Endothelial cell of umbilical vein (primary cell): ENCODE measurements at regions not wholly inside any gene's neighbourhood (a gene's known extent, or its start where the extent isn't known, plus 50 kb on each side); places are given as distances from the start of the nearest gene placed in this dataset.
"Not testable (repeated sequence)": the region's sequence is repeated elsewhere in the genome, so short reads cannot be mapped to it uniquely, and the experiment has no call there.

ENCODE experiments used
- BruUV-seq: library from RNA; stranded (reverse); fragments of 400-500 nt; replicated peaks from 2 replicates; lab custom pipeline; 2021; lab: Mats Ljungman, UMichigan
- CTCF ChIA-PET: fragments of 300-600, 350-600 bp; sonication (Branson Sonifier 250); formaldehyde crosslinking; loops from one replicate; lab custom pipeline; 2021; ENCODE audit warnings: antibody characterized with exemption, inconsistent platforms; lab: Charles Lee
- POLR2A ChIA-PET: fragments of 300-600, 350-600 bp; sonication (Branson Sonifier 250); formaldehyde crosslinking; loops from one replicate; lab custom pipeline; 2021; ENCODE audit warnings: antibody characterized with exemption, inconsistent platforms; lab: Charles Lee
- DNase-seq: peaks from one replicate; pipeline ENCODE4 v3.0.0-alpha.2; 2011; ENCODE audit warnings: low read depth, low spot score
- FAIRE-seq: peaks from 2 replicates; lab custom pipeline; 2011; peaks lifted over from hg19 to GRCh38; lab: Jason Lieb, UNC
- H2AFZ ChIP-seq: 2 replicates; pipeline ENCODE4 v1.6.0; 2012; ENCODE audit warnings: low read depth, low read length, control low read depth, inconsistent platforms
- H3K27ac ChIP-seq: 2 replicates; pipeline ENCODE4 v1.5.1; 2011; ENCODE audit warnings: low read depth, mild to moderate bottlenecking, control low read depth, low read length, moderate library complexity; ENCODE audit not compliant: insufficient read depth
- H3K27me3 ChIP-seq, 2 experiments: 2 replicates each; pipeline versions ENCODE4 v1.6.0 to v1.6.1; 2011; ENCODE audit warnings: low read length in 2 of 2, mixed read lengths in 1 of 2; ENCODE audit not compliant: control insufficient read depth in 2 of 2, insufficient read depth in 2 of 2
- H3K36me3 ChIP-seq, 2 experiments: 2 replicates in 1 of 2; 3 replicates in 1 of 2; pipeline ENCODE4 v1.5.1; 2011; ENCODE audit warnings: low read length in 2 of 2, mild to moderate bottlenecking in 1 of 2, moderate library complexity in 1 of 2; ENCODE audit not compliant: control insufficient read depth in 2 of 2, insufficient read depth in 2 of 2; ENCODE audit errors: extremely low read depth in 1 of 2
- H3K4me1 ChIP-seq: 3 replicates; pipeline ENCODE4 v1.5.1; 2011; ENCODE audit warnings: mild to moderate bottlenecking, low read length; ENCODE audit not compliant: control insufficient read depth, insufficient read depth; ENCODE audit errors: extremely low read depth
- H3K4me2 ChIP-seq: 2 replicates; pipeline ENCODE4 v1.6.1; 2011; ENCODE audit warnings: low read length, control low read depth, mixed read lengths; ENCODE audit not compliant: insufficient read depth
- H3K4me3 ChIP-seq, 3 experiments: fragments of 200-600 bp in 1 of 3; sonication (generic), shearing (Covaris generic) in 1 of 3; replicated peaks in 1 of 3; 2 replicates each; pipeline ENCODE4 v1.5.1; 2011 to 2016; ENCODE audit warnings: control low read depth in 3 of 3, low read length in 3 of 3, mild to moderate bottlenecking in 2 of 3, inconsistent platforms in 1 of 3, low read depth in 1 of 3, moderate library complexity in 1 of 3; ENCODE audit not compliant: insufficient read depth in 1 of 3
- H3K79me2 ChIP-seq: 2 replicates; pipeline ENCODE4 v1.6.0; 2012; ENCODE audit warnings: low read length, inconsistent platforms; ENCODE audit not compliant: control insufficient read depth, insufficient read depth
- H3K9ac ChIP-seq: replicated peaks from 2 replicates; pipeline ENCODE3; 2011; ENCODE audit warnings: low read length, control low read depth; ENCODE audit not compliant: insufficient read depth; ENCODE audit errors: extremely low read depth
- H3K9me1 ChIP-seq: replicated peaks from 3 replicates; pipeline ENCODE4 v1.6.0; 2011; ENCODE audit warnings: mild to moderate bottlenecking, low read length; ENCODE audit not compliant: control insufficient read depth, insufficient read depth; ENCODE audit errors: extremely low read depth
- H3K9me3 ChIP-seq: replicated peaks from 2 replicates; pipeline ENCODE4 v1.5.1; 2012; ENCODE audit warnings: low read length, inconsistent platforms; ENCODE audit not compliant: control insufficient read depth, insufficient read depth
- H4K20me1 ChIP-seq: replicated peaks from 2 replicates; pipeline ENCODE3; 2011; ENCODE audit warnings: mild to moderate bottlenecking, low read length; ENCODE audit not compliant: control insufficient read depth, insufficient read depth; ENCODE audit errors: extremely low read depth
- EZH2 ChIP-seq: IDR thresholded peaks from 2 replicates; pipeline ENCODE4 v1.6.1; 2012; ENCODE audit warnings: borderline replicate concordance, low read depth, mild to moderate bottlenecking, moderate library complexity, low read length, inconsistent platforms; ENCODE audit not compliant: severe bottlenecking
- FOS ChIP-seq: IDR thresholded peaks from 2 replicates; pipeline ENCODE4 v1.6.1; 2011; ENCODE audit warnings: mild to moderate bottlenecking, low read length, moderate library complexity, borderline replicate concordance; ENCODE audit not compliant: insufficient read depth
- GATA2 ChIP-seq: IDR thresholded peaks from 2 replicates; pipeline ENCODE4 v1.7.0; 2011; ENCODE audit warnings: low read depth, mild to moderate bottlenecking, moderate library complexity, mixed read lengths, low read length; ENCODE audit not compliant: insufficient read length, insufficient read depth
- JUN ChIP-seq: IDR thresholded peaks from 2 replicates; pipeline ENCODE4 v1.6.1; 2011; ENCODE audit warnings: borderline replicate concordance, low read depth; ENCODE audit not compliant: insufficient read length, insufficient read depth
- MYC ChIP-seq: IDR thresholded peaks from one replicate; pipeline ENCODE4 v1.6.1; 2011; ENCODE audit warnings: mild to moderate bottlenecking, low read depth, low read length
- POLR2A ChIP-seq: IDR thresholded peaks from 2 replicates; pipeline ENCODE4 v1.6.1; 2012; ENCODE audit warnings: low read depth, mild to moderate bottlenecking, control low read depth, low read length
- POLR2AphosphoS5 ChIP-seq: IDR thresholded peaks from 2 replicates; pipeline ENCODE4 v1.6.1; 2012; ENCODE audit warnings: low read depth, mild to moderate bottlenecking, control low read depth, low read length, moderate library complexity; ENCODE audit not compliant: insufficient read depth
- dilution Hi-C: fragments of 300-500 bp; cut with MboI; formaldehyde crosslinking; loops from one replicate; pipeline ENCODE4 v1.15.0; 2019; ENCODE audit warnings: low sequenced_read_pairs; ENCODE audit not compliant: extremely low pct_ligation_motif_present
- intact Hi-C: fragments of 100-400 bp; cut with micrococcal nuclease; formaldehyde crosslinking; loops from one replicate; pipeline ENCODE4 v1.10.0; 2022
- TF ChIP-seq, protein P1 (sequence below), 2 donors: IDR thresholded peaks; 1 replicate in 1 of 2; 2 replicates in 1 of 2; pipeline ENCODE4 v1.5.1; 2011; ENCODE audit warnings: low read length in 2 of 2, mild to moderate bottlenecking in 2 of 2, moderate library complexity in 2 of 2, control low read depth in 1 of 2, inconsistent platforms in 1 of 2, low read depth in 1 of 2; ENCODE audit not compliant: insufficient read depth in 1 of 2; ENCODE audit errors: extremely low read depth in 1 of 2
- TF ChIP-seq, protein P2 (sequence below): IDR thresholded peaks from 2 replicates; pipeline ENCODE4 v1.6.1; 2011; ENCODE audit not compliant: insufficient read depth, insufficient read length

DNA sequence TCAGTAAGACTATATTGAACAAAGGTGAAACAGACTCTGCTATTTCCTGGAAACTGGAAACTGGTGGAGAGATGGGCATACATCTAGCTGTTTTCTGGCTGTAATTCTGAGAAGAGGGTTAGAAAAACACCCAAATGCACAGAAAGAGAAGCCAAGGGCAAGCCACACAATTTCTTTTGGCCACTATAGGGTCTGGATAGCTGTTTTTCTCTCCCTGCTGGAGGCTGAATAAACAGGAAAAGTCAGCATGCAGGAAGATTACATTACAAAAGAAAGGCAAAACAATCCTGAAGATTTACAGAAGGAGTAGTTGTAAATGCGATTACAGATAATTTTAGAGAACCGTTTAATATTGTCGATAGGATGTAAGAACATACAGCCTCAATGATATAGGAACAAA lies 186.2 kb upstream of the REG3G start:
- H3K79me2 ChIP-seq, result no peaks in the 10 kb centered on the region
- H3K36me3 ChIP-seq, result no peaks in the 10 kb centered on the region
- DNase-seq, result no peak
- no peaks in the 10 kb centered on the region for H3K27me3 ChIP-seq
- intact Hi-C loops (no loop called here), dilution Hi-C loops (no loop called here)
- no peaks in the 10 kb centered on the region for H3K9me3 ChIP-seq
- BruUV-seq, result no TSS peak
- FAIRE-seq, result no peak
- H3K4me2 ChIP-seq, result no peak overlapping the region
- TF ChIP-seq, protein P1, sequence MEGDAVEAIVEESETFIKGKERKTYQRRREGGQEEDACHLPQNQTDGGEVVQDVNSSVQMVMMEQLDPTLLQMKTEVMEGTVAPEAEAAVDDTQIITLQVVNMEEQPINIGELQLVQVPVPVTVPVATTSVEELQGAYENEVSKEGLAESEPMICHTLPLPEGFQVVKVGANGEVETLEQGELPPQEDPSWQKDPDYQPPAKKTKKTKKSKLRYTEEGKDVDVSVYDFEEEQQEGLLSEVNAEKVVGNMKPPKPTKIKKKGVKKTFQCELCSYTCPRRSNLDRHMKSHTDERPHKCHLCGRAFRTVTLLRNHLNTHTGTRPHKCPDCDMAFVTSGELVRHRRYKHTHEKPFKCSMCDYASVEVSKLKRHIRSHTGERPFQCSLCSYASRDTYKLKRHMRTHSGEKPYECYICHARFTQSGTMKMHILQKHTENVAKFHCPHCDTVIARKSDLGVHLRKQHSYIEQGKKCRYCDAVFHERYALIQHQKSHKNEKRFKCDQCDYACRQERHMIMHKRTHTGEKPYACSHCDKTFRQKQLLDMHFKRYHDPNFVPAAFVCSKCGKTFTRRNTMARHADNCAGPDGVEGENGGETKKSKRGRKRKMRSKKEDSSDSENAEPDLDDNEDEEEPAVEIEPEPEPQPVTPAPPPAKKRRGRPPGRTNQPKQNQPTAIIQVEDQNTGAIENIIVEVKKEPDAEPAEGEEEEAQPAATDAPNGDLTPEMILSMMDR (IDR thresholded peaks at IDR 0.05; ENCODE audit: extremely low read depth in 1 of 2, insufficient read depth in 1 of 2, low read depth in 1 of 2, low read length in 2 of 2), result no peak
- TF ChIP-seq JUN, result no peak
- TF ChIP-seq POLR2AphosphoS5, result no peak
- TF ChIP-seq MYC, result no peak
- no peak for TF ChIP-seq GATA2
- TF ChIP-seq FOS, result no peak
- no peak for TF ChIP-seq POLR2A
- no peak for TF ChIP-seq EZH2
- TF ChIP-seq, protein P2, sequence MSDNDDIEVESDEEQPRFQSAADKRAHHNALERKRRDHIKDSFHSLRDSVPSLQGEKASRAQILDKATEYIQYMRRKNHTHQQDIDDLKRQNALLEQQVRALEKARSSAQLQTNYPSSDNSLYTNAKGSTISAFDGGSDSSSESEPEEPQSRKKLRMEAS, result no peak
- no peaks in the 10 kb centered on the region for H3K4me1 ChIP-seq
- no peaks in the 10 kb centered on the region for H4K20me1 ChIP-seq
- H3K9me1 ChIP-seq, result no peaks in the 10 kb centered on the region
- H3K27ac ChIP-seq, result no peak overlapping the region
- no peak overlapping the region for H3K9ac ChIP-seq
- peak overlapping the region; percentile 6 for H2AFZ ChIP-seq
- POLR2A ChIA-PET, result no interaction called here
- H3K4me3 ChIP-seq, result no peak overlapping the region
- CTCF ChIA-PET, result no interaction called here

DNA sequence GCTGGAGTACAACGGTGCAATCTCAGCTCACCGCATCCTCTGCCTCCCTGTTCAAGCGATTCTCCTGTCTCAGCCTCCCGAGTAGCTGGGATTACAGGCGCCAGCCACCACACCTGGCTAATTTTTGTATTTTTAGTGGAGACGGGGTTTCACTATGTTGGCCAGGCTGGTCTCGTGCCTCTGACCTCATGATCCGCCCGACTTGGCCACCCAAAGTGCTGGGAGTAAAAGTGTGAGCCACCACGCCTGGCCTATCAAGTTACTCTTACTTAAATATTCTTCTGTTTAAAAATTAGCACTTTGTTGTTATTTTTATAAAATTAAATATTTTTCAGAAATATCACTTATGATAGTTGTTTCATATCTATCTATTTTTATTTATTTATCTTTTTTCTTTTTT lies 185.2 kb upstream of the REG3G start:
- not testable (repeated sequence) for DNase-seq

More for the DNA sequence above, 185.2 kb upstream of the REG3G start:
- POLR2A ChIA-PET, BruUV-seq, dilution Hi-C loops, H3K9me3 ChIP-seq, FAIRE-seq, H4K20me1 ChIP-seq, H3K9ac ChIP-seq, H3K36me3 ChIP-seq, H3K27me3 ChIP-seq, H3K9me1 ChIP-seq, H2AFZ ChIP-seq, intact Hi-C loops, H3K4me2 ChIP-seq, H3K79me2 ChIP-seq, CTCF ChIA-PET, H3K27ac ChIP-seq, H3K4me1 ChIP-seq, H3K4me3 ChIP-seq: not testable (repeated sequence)
